HepG2 (cell line): ENCODE measurements at regions not wholly inside any gene's neighbourhood (a gene's known extent, or its start where the extent isn't known, plus 50 kb on each side); places are given as distances from the start of the nearest gene placed in this dataset.

ENCODE experiments used
- ATAC-seq: fragments of 200-7000 bp; cut with Tn5 transposase; 3 replicates; pipeline ENCODE4 v1.9.1; 2020; ENCODE audit warnings: mild to moderate bottlenecking, moderate library complexity
- BruUV-seq: library from RNA; stranded (reverse); fragments of 400-500 nt; replicated peaks from 2 replicates; lab custom pipeline; 2021; lab: Mats Ljungman, UMichigan
- CTCF ChIA-PET: fragments of 300-600 bp; formaldehyde crosslinking; extraction: SDS; loops from one replicate; lab custom pipeline; 2021; ENCODE audit warnings: low total read pairs, inconsistent platforms, low intra/inter-chr PET ratio; lab: Yijun Ruan, JAX
- POLR2A ChIA-PET: fragments of 350-600 bp; sonication (Branson Sonifier 250); formaldehyde crosslinking; loops from one replicate; lab custom pipeline; 2020; ENCODE audit warnings: antibody characterized with exemption, inconsistent platforms; lab: Yijun Ruan, JAX
- DNase-seq: peaks from one replicate; pipeline ENCODE4 v3.0.0-alpha.2; 2015; ENCODE audit warnings: low spot score
- FAIRE-seq: peaks from 3 replicates; lab custom pipeline; 2011; peaks lifted over from hg19 to GRCh38; lab: Jason Lieb, UNC
- H2AFZ ChIP-seq: one replicate; pipeline ENCODE4 v1.6.1; 2011; ENCODE audit warnings: low read length, inconsistent platforms
- H3K27ac ChIP-seq: fragments of 300-600 bp; 3 replicates; pipeline ENCODE4 v1.8.0; 2011; ENCODE audit warnings: mixed run types, mild to moderate bottlenecking, mixed read lengths, low read length, inconsistent platforms; ENCODE audit not compliant: insufficient read depth; ENCODE audit errors: extremely low read length
- H3K27me3 ChIP-seq, 2 experiments: fragments of 200-600 bp in 1 of 2; 2 replicates in 1 of 2; 3 replicates in 1 of 2; pipeline versions ENCODE4 v1.6.0 to v1.8.0; 2011; ENCODE audit warnings: low read length in 2 of 2, mild to moderate bottlenecking in 2 of 2, moderate library complexity in 2 of 2, inconsistent platforms in 1 of 2; ENCODE audit not compliant: insufficient read depth in 2 of 2, control insufficient read depth in 1 of 2
- H3K36me3 ChIP-seq, 2 experiments: fragments of 200-600 bp in 1 of 2; replicated peaks in 1 of 2; 2 replicates in 1 of 2; 3 replicates in 1 of 2; pipeline versions ENCODE4 v1.5.1 to v1.8.0; 2011; ENCODE audit warnings: low read length in 2 of 2, inconsistent platforms in 1 of 2; ENCODE audit not compliant: insufficient read depth in 2 of 2, control insufficient read depth in 1 of 2
- H3K4me1 ChIP-seq: 2 replicates; pipeline ENCODE4 v1.5.1; 2012; ENCODE audit warnings: low read length, inconsistent platforms; ENCODE audit not compliant: insufficient read depth
- H3K4me2 ChIP-seq: 2 replicates; pipeline ENCODE4 v1.6.0; 2011; ENCODE audit warnings: low read depth, low read length, inconsistent platforms
- H3K4me3 ChIP-seq, 3 experiments: fragments of 200-600 bp in 1 of 3; sonication (generic), shearing (Covaris generic) in 1 of 3; replicated peaks in 1 of 3; 2 replicates each; pipeline ENCODE4 v1.5.1; 2011 to 2016; ENCODE audit warnings: low read length in 3 of 3, inconsistent platforms in 2 of 3, low read depth in 2 of 3, mild to moderate bottlenecking in 2 of 3, control low read depth in 1 of 3, mixed read lengths in 1 of 3; ENCODE audit not compliant: insufficient read depth in 1 of 3
- H3K79me2 ChIP-seq: one replicate; pipeline ENCODE4 v1.6.1; 2011; ENCODE audit warnings: low read length, inconsistent platforms; ENCODE audit not compliant: insufficient read depth
- H3K9ac ChIP-seq: 2 replicates; pipeline ENCODE4 v1.6.0; 2011; ENCODE audit warnings: mild to moderate bottlenecking, low read depth, low read length, inconsistent platforms; ENCODE audit not compliant: insufficient read depth
- H3K9me3 ChIP-seq: 2 replicates; pipeline ENCODE4 v1.5.1; 2012; ENCODE audit warnings: mild to moderate bottlenecking, low read length
- H4K20me1 ChIP-seq: 2 replicates; pipeline ENCODE4 v1.6.0; 2011; ENCODE audit warnings: inconsistent platforms, mild to moderate bottlenecking, low read length, moderate library complexity; ENCODE audit not compliant: insufficient read depth
- ATF7 ChIP-seq, 2 experiments: fragments of 450-650 bp in 1 of 2; sonication (generic) in 1 of 2; formaldehyde crosslinking in 1 of 2; IDR thresholded peaks; 2 replicates each; pipeline versions ENCODE4 v1.4.0 to v1.6.1; 2016 to 2020; ENCODE audit warnings: antibody characterized with exemption in 1 of 2, mild to moderate bottlenecking in 1 of 2, missing genetic modification reagents in 1 of 2
- CBX5 ChIP-seq: sonication (generic); formaldehyde crosslinking; IDR thresholded peaks from 2 replicates; pipeline ENCODE4 v1.4.0; 2020; ENCODE audit warnings: missing genetic modification reagents, borderline replicate concordance
- MIER3 ChIP-seq: IDR thresholded peaks from 2 replicates; pipeline ENCODE4 v1.6.1; 2016; ENCODE audit warnings: missing compliant biosample characterization, borderline replicate concordance
- SP4 ChIP-seq: sonication (generic); formaldehyde crosslinking; IDR thresholded peaks from 2 replicates; pipeline ENCODE4 v1.8.1; 2023; ENCODE audit warnings: mild to moderate bottlenecking, missing genetic modification reagents
- ZEB1 ChIP-seq: IDR thresholded peaks from 2 replicates; pipeline ENCODE4 v1.6.1; 2012; ENCODE audit warnings: mild to moderate bottlenecking, low read depth, inconsistent platforms; ENCODE audit not compliant: insufficient replicate concordance
- ZNF142 ChIP-seq: sonication (generic); formaldehyde crosslinking; IDR thresholded peaks from 2 replicates; pipeline ENCODE4 v1.4.0; 2020; ENCODE audit warnings: missing genetic modification reagents
- ZNF598 ChIP-seq: sonication (generic); formaldehyde crosslinking; IDR thresholded peaks from 2 replicates; pipeline ENCODE4 v1.5.1; 2020; ENCODE audit warnings: mild to moderate bottlenecking, missing genetic modification reagents, borderline replicate concordance
- ZNF710 ChIP-seq: sonication (generic); formaldehyde crosslinking; IDR thresholded peaks from 2 replicates; pipeline ENCODE4 v1.5.0; 2020; ENCODE audit warnings: mild to moderate bottlenecking, missing genetic modification reagents, borderline replicate concordance
- in situ Hi-C: cut with HindIII; loops from 2 replicates; pipeline ENCODE4 v1.10.0; 2017; ENCODE audit warnings: low pct_unique_long_range_greater_than_20kb; ENCODE audit not compliant: extremely low pct_ligation_motif_present
- intact Hi-C: fragments of 100-400 bp; cut with micrococcal nuclease; formaldehyde crosslinking; loops from one replicate; pipeline ENCODE4 v1.10.0; 2022; ENCODE audit not compliant: unreplicated experiment

GRCh38 chr11:95556011-95556341 is 233.6 kb downstream of the FAM76B start:
- no peaks in the 10 kb centered on the region for H3K4me1 ChIP-seq
- H3K4me3 ChIP-seq: no peak overlapping the region
- no peak for FAIRE-seq
- H3K4me2 ChIP-seq: no peak overlapping the region
- no peak for DNase-seq
- in situ Hi-C loops (no loop called here), intact Hi-C loops (no loop called here)
- ChIA-PET CTCF (no interaction called here), POLR2A (no interaction called here)
- H3K79me2 ChIP-seq: no peaks in the 10 kb centered on the region
- no peaks in the 10 kb centered on the region for H4K20me1 ChIP-seq
- no peak overlapping the region for H3K9ac ChIP-seq
- no TSS peak for BruUV-seq
- ATAC-seq: no peak
- H3K27ac ChIP-seq: no peak overlapping the region
- H3K9me3 ChIP-seq: no peaks in the 10 kb centered on the region
- H3K36me3 ChIP-seq: no peaks in the 10 kb centered on the region
- TF ChIP-seq MIER3 (CRISPR knock-in tag): no peak
- no peak for TF ChIP-seq ZNF598
- no peak for TF ChIP-seq SP4
- no peak for TF ChIP-seq CBX5 (CRISPR knock-in tag)
- no peak for TF ChIP-seq ZEB1
- TF ChIP-seq ZNF710 (CRISPR knock-in tag): no peak
- TF ChIP-seq ATF7 (IDR thresholded peaks at IDR 0.05): peak; percentile 73
- TF ChIP-seq ATF7 (CRISPR knock-in tag; IDR thresholded peaks at IDR 0.05): no peak
- no peak for TF ChIP-seq ZNF142 (CRISPR knock-in tag)
- H3K27me3 ChIP-seq: no peaks in the 10 kb centered on the region
- no peak overlapping the region for H2AFZ ChIP-seq
